Uterus (tissue), 2 donors: ENCODE measurements at regions not wholly inside any gene's neighbourhood (a gene's known extent, or its start where the extent isn't known, plus 50 kb on each side); places are given as distances from the start of the nearest gene placed in this dataset.

ENCODE experiments used
- POLR2A ChIP-seq, 2 donors: fragments of 450-650 bp; IDR thresholded peaks; one replicate each; pipeline ENCODE4 v1.6.1; 2016; ENCODE audit warnings: antibody characterized with exemption in 2 of 2, mild to moderate bottlenecking in 1 of 2, moderate library complexity in 1 of 2
- TF ChIP-seq, protein P1 (sequence below), 4 experiments: fragments of 200-600 bp in 2 of 4; fragments of 450-650 bp in 2 of 4; sonication (generic) in 2 of 4; IDR thresholded peaks; one replicate each; pipeline ENCODE4 v1.5.1; 2016 to 2019; ENCODE audit warnings: antibody characterized with exemption in 4 of 4, mild to moderate bottlenecking in 2 of 4, moderate library complexity in 1 of 4

DNA sequence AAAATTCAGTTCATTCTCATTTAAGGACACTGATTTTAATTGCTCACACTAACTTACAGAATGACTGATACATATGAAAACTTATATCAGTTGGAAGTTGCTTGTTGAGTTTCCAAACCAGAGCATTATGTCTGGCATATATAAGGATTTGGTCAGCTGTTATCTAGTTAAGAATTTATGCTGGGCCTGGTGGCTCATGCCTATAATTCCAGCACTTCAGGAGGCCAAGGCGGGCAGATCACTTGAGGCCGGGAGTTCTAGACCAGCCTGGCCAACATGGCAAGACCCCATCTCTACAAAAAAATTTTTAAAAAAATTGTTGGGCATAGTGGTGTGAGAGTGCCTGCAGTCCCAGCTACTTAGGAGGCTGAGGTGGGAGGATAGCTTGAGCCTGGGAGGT is 73.1 kb downstream of the SPRY1 start:
- TF ChIP-seq, protein P1, sequence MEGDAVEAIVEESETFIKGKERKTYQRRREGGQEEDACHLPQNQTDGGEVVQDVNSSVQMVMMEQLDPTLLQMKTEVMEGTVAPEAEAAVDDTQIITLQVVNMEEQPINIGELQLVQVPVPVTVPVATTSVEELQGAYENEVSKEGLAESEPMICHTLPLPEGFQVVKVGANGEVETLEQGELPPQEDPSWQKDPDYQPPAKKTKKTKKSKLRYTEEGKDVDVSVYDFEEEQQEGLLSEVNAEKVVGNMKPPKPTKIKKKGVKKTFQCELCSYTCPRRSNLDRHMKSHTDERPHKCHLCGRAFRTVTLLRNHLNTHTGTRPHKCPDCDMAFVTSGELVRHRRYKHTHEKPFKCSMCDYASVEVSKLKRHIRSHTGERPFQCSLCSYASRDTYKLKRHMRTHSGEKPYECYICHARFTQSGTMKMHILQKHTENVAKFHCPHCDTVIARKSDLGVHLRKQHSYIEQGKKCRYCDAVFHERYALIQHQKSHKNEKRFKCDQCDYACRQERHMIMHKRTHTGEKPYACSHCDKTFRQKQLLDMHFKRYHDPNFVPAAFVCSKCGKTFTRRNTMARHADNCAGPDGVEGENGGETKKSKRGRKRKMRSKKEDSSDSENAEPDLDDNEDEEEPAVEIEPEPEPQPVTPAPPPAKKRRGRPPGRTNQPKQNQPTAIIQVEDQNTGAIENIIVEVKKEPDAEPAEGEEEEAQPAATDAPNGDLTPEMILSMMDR (IDR thresholded peaks at IDR 0.05): no peak
- no peak for TF ChIP-seq POLR2A (IDR thresholded peaks at IDR 0.05)
